H9 (cell line): ENCODE measurements at regions not wholly inside any gene's neighbourhood (a gene's known extent, or its start where the extent isn't known, plus 50 kb on each side); places are given as distances from the start of the nearest gene placed in this dataset.

Source experiments
- DNase-seq: peaks from one replicate; pipeline ENCODE4 v3.0.0-alpha.2; 2017
- H2AFZ ChIP-seq: one replicate; pipeline ENCODE4 v1.6.1; 2013; ENCODE audit warnings: mild to moderate bottlenecking, low read length, control low read depth, moderate library complexity
- H2AK5ac ChIP-seq: 2 replicates; pipeline ENCODE4 v1.6.1; 2013; ENCODE audit warnings: low read length, control low read depth, mixed read lengths; ENCODE audit not compliant: insufficient read length
- H2BK120ac ChIP-seq: one replicate; pipeline ENCODE4 v1.6.1; 2013; ENCODE audit warnings: low read depth, mild to moderate bottlenecking, low read length, control low read depth, inconsistent platforms; ENCODE audit not compliant: poor library complexity, severe bottlenecking
- H2BK12ac ChIP-seq: 2 replicates; pipeline ENCODE4 v1.6.1; 2013; ENCODE audit warnings: low read length, control low read depth, mixed read lengths, low read depth; ENCODE audit not compliant: insufficient read length
- H2BK15ac ChIP-seq: 2 replicates; pipeline ENCODE4 v1.6.1; 2013; ENCODE audit warnings: low read depth, low read length, control low read depth
- H2BK20ac ChIP-seq: one replicate; pipeline ENCODE4 v1.6.1; 2013; ENCODE audit warnings: low read depth, mild to moderate bottlenecking, low read length, control low read depth, inconsistent platforms; ENCODE audit not compliant: poor library complexity, severe bottlenecking
- H2BK5ac ChIP-seq: 2 replicates; pipeline ENCODE4 v1.6.1; 2013; ENCODE audit warnings: low read length, control low read depth, mixed read lengths; ENCODE audit not compliant: insufficient read length
- H3K14ac ChIP-seq: 2 replicates; pipeline ENCODE4 v1.6.1; 2013; ENCODE audit warnings: low read length, control low read depth; ENCODE audit not compliant: insufficient read depth
- H3K18ac ChIP-seq: 2 replicates; pipeline ENCODE4 v1.6.1; 2013; ENCODE audit warnings: low read depth, mild to moderate bottlenecking, mixed read lengths, low read length, control low read depth; ENCODE audit not compliant: insufficient read length
- H3K23ac ChIP-seq: 2 replicates; pipeline ENCODE4 v1.6.1; 2013; ENCODE audit warnings: low read length, control low read depth, mixed read lengths, low read depth; ENCODE audit not compliant: insufficient read length
- H3K23me2 ChIP-seq: 2 replicates; pipeline ENCODE4 v1.6.1; 2013; ENCODE audit warnings: low read depth, mild to moderate bottlenecking, mixed read lengths, low read length, control low read depth; ENCODE audit not compliant: insufficient read length, poor library complexity, severe bottlenecking
- H3K27ac ChIP-seq: 2 replicates; pipeline ENCODE4 v1.5.1; 2013; ENCODE audit warnings: low read length, control low read depth, mixed read lengths, low read depth; ENCODE audit not compliant: insufficient read length
- H3K27me3 ChIP-seq: 2 replicates; pipeline ENCODE4 v1.6.1; 2013; ENCODE audit warnings: low read length, control low read depth, inconsistent platforms; ENCODE audit not compliant: insufficient read depth
- H3K4ac ChIP-seq: 2 replicates; pipeline ENCODE4 v1.6.1; 2013; ENCODE audit warnings: low read depth, mild to moderate bottlenecking, control low read depth, inconsistent platforms, low read length, moderate library complexity
- H3K4me1 ChIP-seq: 2 replicates; pipeline ENCODE4 v1.6.1; 2013; ENCODE audit warnings: low read length, control low read depth, inconsistent platforms; ENCODE audit not compliant: insufficient read depth
- H3K4me2 ChIP-seq: 2 replicates; pipeline ENCODE4 v1.6.1; 2013; ENCODE audit warnings: low read length, control low read depth, mixed read lengths; ENCODE audit not compliant: insufficient read length, insufficient read depth
- H3K56ac ChIP-seq: 2 replicates; pipeline ENCODE4 v1.6.1; 2013; ENCODE audit warnings: low read depth, mild to moderate bottlenecking, mixed read lengths, low read length, control low read depth; ENCODE audit not compliant: insufficient read length
- H3K79me1 ChIP-seq: 2 replicates; pipeline ENCODE4 v1.6.1; 2013; ENCODE audit warnings: low read depth, mild to moderate bottlenecking, moderate library complexity, low read length, control low read depth, inconsistent platforms; ENCODE audit not compliant: insufficient read depth, poor library complexity, severe bottlenecking
- H3K79me2 ChIP-seq: 2 replicates; pipeline ENCODE4 v1.6.1; 2013; ENCODE audit warnings: low read length, control low read depth, inconsistent platforms; ENCODE audit not compliant: insufficient read depth
- H3K9ac ChIP-seq: 2 replicates; pipeline ENCODE4 v1.6.1; 2013; ENCODE audit warnings: low read length, control low read depth, mixed read lengths; ENCODE audit not compliant: insufficient read length; ENCODE audit errors: extremely low read depth
- H3K9me3 ChIP-seq: one replicate; pipeline ENCODE4 v1.6.1; 2013; ENCODE audit warnings: low read depth, low read length, inconsistent platforms; ENCODE audit not compliant: control insufficient read depth
- H3T11ph ChIP-seq: one replicate; pipeline ENCODE4 v1.6.1; 2013; ENCODE audit warnings: mild to moderate bottlenecking, low read length, control low read depth, inconsistent platforms
- H4K20me1 ChIP-seq: one replicate; pipeline ENCODE4 v1.6.1; 2013; ENCODE audit not compliant: control insufficient read depth, insufficient read length, insufficient read depth
- H4K5ac ChIP-seq: 2 replicates; pipeline ENCODE4 v1.6.1; 2013; ENCODE audit warnings: low read depth, mild to moderate bottlenecking, mixed read lengths, low read length, control low read depth; ENCODE audit not compliant: insufficient read length
- H4K8ac ChIP-seq: replicated peaks from 2 replicates; pipeline ENCODE4 v1.6.1; 2013; ENCODE audit warnings: low read length, control low read depth, mixed read lengths, low read depth; ENCODE audit not compliant: insufficient read length
- H4K91ac ChIP-seq: 2 replicates; pipeline ENCODE4 v1.6.1; 2013; ENCODE audit warnings: low read depth, mild to moderate bottlenecking, moderate library complexity, mixed read lengths, low read length, control low read depth; ENCODE audit not compliant: insufficient read length
- H3K27ac Mint-ChIP-seq, 3 experiments: 2 replicates in 2 of 3; 3 replicates in 1 of 3; pipeline ENCODE4 v1.8.0; 2020 to 2021; ENCODE audit warnings: mixed read lengths in 3 of 3, mild to moderate bottlenecking in 1 of 3, moderate library complexity in 1 of 3
- H3K27me3 Mint-ChIP-seq: 2 replicates; pipeline ENCODE4 v1.8.0; 2021; ENCODE audit warnings: low read depth, mild to moderate bottlenecking, moderate library complexity, mixed read lengths
- H3K36me3 Mint-ChIP-seq, 3 experiments: 2 replicates in 2 of 3; 3 replicates in 1 of 3; pipeline ENCODE4 v1.8.0; 2020 to 2021; ENCODE audit warnings: low read depth in 3 of 3, mixed read lengths in 3 of 3; ENCODE audit not compliant: insufficient read depth in 1 of 3
- H3K4me1 Mint-ChIP-seq, 2 experiments: 2 replicates each; pipeline ENCODE4 v1.8.0; 2020; ENCODE audit warnings: mixed read lengths in 2 of 2
- H3K4me3 Mint-ChIP-seq, 2 experiments: 2 replicates in 1 of 2; 3 replicates in 1 of 2; pipeline ENCODE4 v1.8.0; 2020 to 2021; ENCODE audit warnings: mild to moderate bottlenecking in 2 of 2, mixed read lengths in 2 of 2, moderate library complexity in 1 of 2
- H3K9me3 Mint-ChIP-seq, 2 experiments: 2 replicates in 1 of 2; 3 replicates in 1 of 2; pipeline ENCODE4 v1.8.0; 2020; ENCODE audit warnings: mild to moderate bottlenecking in 2 of 2, mixed read lengths in 2 of 2, moderate library complexity in 1 of 2
- WGBS: extraction: QIAGEN DNeasy Blood & Tissue Kit; methylation state at CpG from one replicate; pipeline ENCODE4 v1.1.7; 2013; ENCODE audit warnings: missing lambda C conversion rate, low lambda C conversion rate, mixed read lengths; ENCODE audit not compliant: insufficient read length; ENCODE audit errors: extremely low coverage; 5-methylcytosine and 5-hydroxymethylcytosine counted together
- TF ChIP-seq, protein P1 (sequence below): fragments of 200-600 bp; sonication (generic); conservative IDR thresholded peaks from 3 replicates; pipeline ENCODE4 v1.8.0; 2021; ENCODE audit warnings: antibody characterized with exemption, mild to moderate bottlenecking

DNA sequence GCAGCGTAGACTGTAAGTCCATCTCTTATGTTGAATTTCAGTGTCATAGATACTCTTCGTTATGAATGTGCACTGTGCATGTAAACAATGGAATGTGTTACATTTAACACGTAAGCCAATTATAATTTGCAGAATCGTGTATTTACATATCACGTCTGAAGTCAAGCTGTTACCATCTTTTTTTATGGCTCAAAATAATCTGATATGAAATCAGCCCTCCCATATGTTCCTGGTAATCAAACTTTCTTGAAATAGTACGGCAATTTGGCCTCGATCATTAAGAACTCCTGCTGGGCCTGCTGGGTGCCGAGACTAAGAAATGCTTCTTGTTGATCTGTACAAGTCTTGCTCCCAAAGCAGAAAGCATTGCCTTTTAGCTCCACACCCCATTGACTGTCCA lies 89.6 kb upstream of the DOK5 start:
- H2BK12ac ChIP-seq, result no peak overlapping the region
- H2BK120ac ChIP-seq, result no peak overlapping the region
- H3K9ac ChIP-seq, result no peak overlapping the region
- TF ChIP-seq, protein P1, sequence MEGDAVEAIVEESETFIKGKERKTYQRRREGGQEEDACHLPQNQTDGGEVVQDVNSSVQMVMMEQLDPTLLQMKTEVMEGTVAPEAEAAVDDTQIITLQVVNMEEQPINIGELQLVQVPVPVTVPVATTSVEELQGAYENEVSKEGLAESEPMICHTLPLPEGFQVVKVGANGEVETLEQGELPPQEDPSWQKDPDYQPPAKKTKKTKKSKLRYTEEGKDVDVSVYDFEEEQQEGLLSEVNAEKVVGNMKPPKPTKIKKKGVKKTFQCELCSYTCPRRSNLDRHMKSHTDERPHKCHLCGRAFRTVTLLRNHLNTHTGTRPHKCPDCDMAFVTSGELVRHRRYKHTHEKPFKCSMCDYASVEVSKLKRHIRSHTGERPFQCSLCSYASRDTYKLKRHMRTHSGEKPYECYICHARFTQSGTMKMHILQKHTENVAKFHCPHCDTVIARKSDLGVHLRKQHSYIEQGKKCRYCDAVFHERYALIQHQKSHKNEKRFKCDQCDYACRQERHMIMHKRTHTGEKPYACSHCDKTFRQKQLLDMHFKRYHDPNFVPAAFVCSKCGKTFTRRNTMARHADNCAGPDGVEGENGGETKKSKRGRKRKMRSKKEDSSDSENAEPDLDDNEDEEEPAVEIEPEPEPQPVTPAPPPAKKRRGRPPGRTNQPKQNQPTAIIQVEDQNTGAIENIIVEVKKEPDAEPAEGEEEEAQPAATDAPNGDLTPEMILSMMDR, result no peak
- H3K23me2 ChIP-seq, result no peaks in the 10 kb centered on the region
- H3K36me3 Mint-ChIP-seq, result no peaks in the 10 kb centered on the region
- H3K27me3 ChIP-seq, result no peaks in the 10 kb centered on the region
- H3K56ac ChIP-seq, result no peak overlapping the region
- no peak overlapping the region for H2AFZ ChIP-seq
- H4K5ac ChIP-seq, result no peak overlapping the region
- H3K27ac Mint-ChIP-seq, result no peak overlapping the region
- no peak overlapping the region for H2BK5ac ChIP-seq
- peaks cover 6% of the 10 kb centered on the region for H3K4me1 ChIP-seq
- no peaks in the 10 kb centered on the region for H3K79me2 ChIP-seq
- no peak overlapping the region for H3K23ac ChIP-seq
- H3K9me3 ChIP-seq, result no peaks in the 10 kb centered on the region
- DNase-seq, result no peak
- peaks cover 1% of the 10 kb centered on the region; the same call in 1 of the 2 replicates for H3K27me3 Mint-ChIP-seq
- no peak overlapping the region for H3K4me2 ChIP-seq
- H3K9me3 Mint-ChIP-seq, result no peaks in the 10 kb centered on the region
- H3K79me1 ChIP-seq, result no peaks in the 10 kb centered on the region
- H2BK20ac ChIP-seq, result no peak overlapping the region
- H4K91ac ChIP-seq, result no peak overlapping the region
- no peak overlapping the region for H3K4me3 Mint-ChIP-seq
- H3K18ac ChIP-seq, result no peak overlapping the region
- H3K4me1 Mint-ChIP-seq, result peaks cover 13 to 15% of the 10 kb centered on the region in 2 experiments
- no peak overlapping the region for H3K14ac ChIP-seq
- no CpG with 5 or more reads among the region's 8 CpGs for WGBS
- H3K4ac ChIP-seq, result no peak overlapping the region
- H4K20me1 ChIP-seq, result no peaks in the 10 kb centered on the region
- no peak overlapping the region for H3T11ph ChIP-seq
- no peak overlapping the region for H4K8ac ChIP-seq
- H2BK15ac ChIP-seq, result no peak overlapping the region
- H3K27ac ChIP-seq, result no peak overlapping the region
- H2AK5ac ChIP-seq, result no peak overlapping the region
